ENCODE measurements at regions not wholly inside any gene's neighbourhood (a gene's known extent, or its start where the extent isn't known, plus 50 kb on each side); places are given as distances from the start of the nearest gene placed in this dataset.
"Not testable (repeated sequence)": the region's sequence is repeated elsewhere in the genome, so short reads cannot be mapped to it uniquely, and the experiment has no call there.

DNA sequence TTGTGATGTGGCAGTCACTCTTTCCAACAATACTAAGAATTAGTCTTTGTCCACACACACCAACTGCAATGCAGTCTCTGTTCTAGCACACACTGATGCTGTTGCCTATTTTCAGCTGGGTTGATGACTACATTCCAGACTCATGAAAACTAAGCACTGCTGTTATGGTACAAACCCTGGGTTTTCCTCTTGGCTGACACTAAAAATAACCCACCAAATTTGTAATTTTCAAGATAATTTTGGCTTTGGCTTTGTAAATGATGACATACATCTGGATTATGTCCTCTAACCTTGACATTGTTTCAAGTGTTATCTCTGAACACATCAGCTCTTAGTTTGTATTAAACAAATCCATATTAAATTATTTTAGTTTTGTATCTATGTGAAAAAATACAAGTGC, 444.8 kb downstream of the PTPRC start:
- Mint-ChIP-seq H3K4me1 (peaks cover 2 to 19% (median 5%) of the 10 kb centered on the region in 4 donors), H3K36me3 (no peaks in the 10 kb centered on the region), H3K9me3 (peaks cover 0 to 2% (median 0%) of the 10 kb centered on the region in 9 donors), H3K27me3 (peaks cover 0 to 1% (median 0%) of the 10 kb centered on the region in 5 donors), H3K27ac (no peak overlapping the region), H3K4me3 (no peak overlapping the region)
- ATAC-seq (no peak), DNase-seq (no peak)
- POLR2A ChIA-PET = no interaction called here

DNA sequence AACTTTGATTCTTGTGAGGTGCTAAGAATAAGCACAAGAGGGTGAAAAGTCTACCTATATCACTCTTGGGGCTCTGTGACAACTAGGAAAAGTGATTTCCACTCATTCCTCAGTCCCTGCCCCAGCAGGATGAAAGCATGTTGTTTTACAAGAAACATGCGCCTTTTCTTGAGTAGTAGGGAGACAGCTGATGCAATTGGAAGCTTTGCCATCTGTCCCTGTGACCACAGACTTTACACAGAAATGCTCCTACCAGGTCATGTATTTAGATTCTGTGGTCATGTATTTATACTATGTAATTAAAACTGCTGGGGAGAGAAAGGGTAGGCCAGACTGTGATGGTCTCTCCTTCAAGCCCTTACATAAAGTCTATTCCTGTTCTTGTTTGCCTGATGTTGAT, 445.5 kb downstream of the PTPRC start:
- no peak for DNase-seq
- H3K27me3 Mint-ChIP-seq = peaks cover 0 to 1% (median 0%) of the 10 kb centered on the region in 5 donors
- H3K4me3 Mint-ChIP-seq = no peak overlapping the region
- peaks cover 5 to 25% (median 9%) of the 10 kb centered on the region in 4 donors for H3K4me1 Mint-ChIP-seq
- no peak overlapping the region for H3K27ac Mint-ChIP-seq
- POLR2A ChIA-PET = no interaction called here
- no peaks in the 10 kb centered on the region for H3K36me3 Mint-ChIP-seq
- ATAC-seq = no peak
- H3K9me3 Mint-ChIP-seq = peaks cover 0 to 2% (median 0%) of the 10 kb centered on the region in 9 donors

DNA sequence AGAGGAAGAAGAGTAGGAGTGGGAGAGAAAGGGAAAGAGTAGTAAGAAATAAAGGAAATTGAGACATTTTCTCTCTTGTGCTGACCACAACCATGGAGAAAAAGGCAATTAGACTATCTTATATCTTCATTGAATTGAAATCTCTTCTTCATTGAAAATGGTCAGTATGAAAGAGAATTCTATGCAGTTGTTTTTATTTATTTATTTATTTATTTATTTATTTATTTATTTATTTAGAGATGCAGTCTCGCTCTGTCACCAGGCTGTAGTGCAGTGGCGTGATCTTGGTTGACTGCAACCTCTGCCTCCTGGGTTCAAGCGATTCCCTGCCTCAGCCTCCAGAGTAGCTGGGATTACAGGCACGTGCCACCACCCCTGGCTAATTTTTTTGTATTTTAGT, 447.1 kb downstream of the PTPRC start:
- DNase-seq = no peak

DNA sequence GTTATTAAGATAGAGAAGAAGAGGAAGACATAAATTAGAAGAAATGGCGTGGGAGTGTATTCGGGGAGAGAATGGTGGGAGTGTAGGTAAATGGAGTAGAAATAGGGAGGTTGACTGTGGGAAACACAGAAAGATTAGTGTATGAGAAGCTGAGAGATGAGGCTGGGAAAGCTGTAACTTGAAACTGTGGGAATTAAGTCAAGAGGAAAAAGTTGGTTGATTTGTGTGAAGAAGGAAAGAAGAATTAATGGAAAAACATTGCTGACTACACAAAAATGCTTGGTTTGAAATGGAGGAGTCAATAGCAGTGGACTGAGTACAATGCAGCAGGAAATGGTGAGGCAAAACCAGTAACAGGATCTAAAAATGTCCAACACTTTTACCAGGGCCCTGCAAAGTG, 448.3 kb downstream of the PTPRC start:
- Mint-ChIP-seq H3K4me3 (no peak overlapping the region), H3K4me1 (peaks cover 5 to 43% (median 17%) of the 10 kb centered on the region in 4 donors), H3K36me3 (peaks cover 0 to 4% (median 0%) of the 10 kb centered on the region in 3 donors), H3K27me3 (peaks cover 0 to 1% (median 0%) of the 10 kb centered on the region in 5 donors), H3K27ac (peak overlapping the region in 1 of 10 donors; percentile 20), H3K9me3 (peaks cover 0 to 3% (median 0%) of the 10 kb centered on the region in 9 donors)
- no peak for DNase-seq
- POLR2A ChIA-PET = no interaction called here
- ATAC-seq = no peak

More for the DNA sequence above, 447.1 kb downstream of the PTPRC start:
- Mint-ChIP-seq H3K4me3 (no peak overlapping the region), H3K36me3 (no peaks in the 10 kb centered on the region), H3K4me1 (peaks cover 5 to 40% (median 16%) of the 10 kb centered on the region in 4 donors), H3K27me3 (peaks cover 0 to 1% (median 0%) of the 10 kb centered on the region in 5 donors), H3K9me3 (peaks cover 0 to 3% (median 0%) of the 10 kb centered on the region in 9 donors), H3K27ac (no peak overlapping the region)
- no peak for ATAC-seq
- POLR2A ChIA-PET = no interaction called here

DNA sequence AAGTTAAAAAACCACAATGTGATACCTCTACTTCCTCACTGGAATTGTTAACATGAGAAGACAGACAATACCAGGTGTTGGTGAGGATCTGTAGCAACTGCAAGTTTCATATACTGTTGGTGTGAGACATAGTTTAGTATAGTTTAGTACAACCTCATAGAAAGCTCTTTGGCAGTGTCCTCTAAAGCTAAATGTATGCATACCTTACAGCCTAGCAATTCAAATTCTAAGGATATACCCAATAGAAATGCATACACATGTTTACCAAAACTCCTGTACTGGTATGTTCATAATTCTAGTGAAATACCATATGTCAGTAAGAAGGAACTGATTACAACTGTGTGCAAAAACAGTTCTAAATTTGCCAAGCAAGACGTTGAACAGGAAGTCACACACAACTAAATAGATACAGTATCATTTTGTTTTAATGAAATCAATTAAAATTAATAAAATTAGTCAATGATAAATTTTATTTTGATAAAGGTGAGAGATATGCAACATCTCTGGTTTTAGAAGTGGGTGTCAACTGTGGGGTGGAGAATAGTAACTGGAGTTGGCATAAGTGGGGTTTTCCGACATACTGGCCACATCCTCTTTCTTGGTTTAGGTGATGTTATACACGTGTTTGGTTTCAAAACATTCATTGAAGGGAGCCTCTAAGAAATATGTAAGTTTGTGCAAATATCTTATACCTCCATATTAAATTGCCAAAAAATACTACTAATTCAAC, 450.7 kb downstream of the PTPRC start:
- H3K27me3 Mint-ChIP-seq = peaks cover 0 to 1% (median 0%) of the 10 kb centered on the region in 5 donors
- peak overlapping the region in 2 of 10 donors; percentile 2 to 11 for H3K4me3 Mint-ChIP-seq
- H3K36me3 Mint-ChIP-seq = peaks cover 0 to 4% (median 0%) of the 10 kb centered on the region in 3 donors
- H3K4me1 Mint-ChIP-seq = peaks cover 5 to 43% (median 17%) of the 10 kb centered on the region in 4 donors
- DNase-seq (peak in 9 of 10 donors; percentile 1 to 75 (median 40)), ATAC-seq (peak; percentile 99 to 100)
- H3K9me3 Mint-ChIP-seq = peaks cover 0 to 5% (median 0%) of the 10 kb centered on the region in 9 donors
- POLR2A ChIA-PET = interaction anchor here (0.6 to 0.7 kb wide), 2 partner anchors 69 to 324 kb away, joined by 3 read pairs; no protein-coding TSS in a partner anchor
- peak overlapping the region in 1 of 10 donors; percentile 29 for H3K27ac Mint-ChIP-seq

DNA sequence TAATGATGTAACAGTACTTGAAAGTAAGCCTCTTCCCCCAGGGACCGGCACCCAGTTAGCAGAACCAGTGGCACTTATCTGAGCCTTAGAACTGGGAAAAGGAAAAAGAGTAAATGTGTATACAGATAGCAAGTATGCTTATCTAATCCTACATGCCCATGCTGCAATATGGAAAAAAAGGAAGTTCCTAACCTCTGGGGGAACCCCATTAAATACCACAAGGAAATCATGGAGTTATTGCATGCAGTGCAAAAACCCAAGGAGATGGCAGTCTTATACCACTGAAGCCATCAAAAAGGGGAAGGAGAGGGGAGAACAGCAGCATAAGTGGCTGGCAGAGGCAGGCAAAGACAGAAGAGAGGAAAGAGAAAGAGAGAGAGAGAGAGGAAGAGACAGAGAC, 456.8 kb downstream of the PTPRC start:
- H3K9me3 Mint-ChIP-seq, H3K27ac Mint-ChIP-seq, DNase-seq: not testable (repeated sequence)

DNA sequence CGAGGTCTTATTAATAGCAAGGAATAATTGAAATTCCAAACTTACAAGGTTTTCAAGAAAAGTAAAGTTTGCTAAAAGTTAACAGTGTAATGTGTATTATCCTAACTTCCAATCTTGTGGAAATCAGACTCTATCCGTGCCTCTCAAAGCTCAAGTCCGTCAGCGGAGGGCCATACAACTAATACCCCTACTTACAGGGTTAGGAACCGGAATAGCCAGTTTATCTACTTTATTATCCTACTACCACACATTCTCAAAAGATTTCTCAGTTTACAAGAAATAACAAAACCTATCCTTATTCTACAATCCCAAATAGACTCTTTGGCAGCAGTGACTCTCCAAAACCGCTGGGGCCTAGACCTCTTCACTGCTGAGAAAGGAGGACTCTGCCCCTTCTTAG, 457.8 kb downstream of the PTPRC start:
- ATAC-seq (no peak), DNase-seq (no peak)
- POLR2A ChIA-PET = no interaction called here
- peaks cover 0 to 20% (median 1%) of the 10 kb centered on the region in 4 donors for H3K4me1 Mint-ChIP-seq
- H3K4me3 Mint-ChIP-seq = no peak overlapping the region
- no peaks in the 10 kb centered on the region for H3K27me3 Mint-ChIP-seq
- H3K27ac Mint-ChIP-seq = no peak overlapping the region
- peaks cover 0 to 8% (median 5%) of the 10 kb centered on the region in 3 donors for H3K36me3 Mint-ChIP-seq
- peaks cover 0 to 3% (median 0%) of the 10 kb centered on the region in 9 donors for H3K9me3 Mint-ChIP-seq

More for the DNA sequence above, 456.8 kb downstream of the PTPRC start:
- H3K36me3 Mint-ChIP-seq, POLR2A ChIA-PET, ATAC-seq, H3K27me3 Mint-ChIP-seq, H3K4me3 Mint-ChIP-seq: not testable (repeated sequence)
- peaks cover 0 to 27% (median 4%) of the 10 kb centered on the region in 4 donors for H3K4me1 Mint-ChIP-seq

DNA sequence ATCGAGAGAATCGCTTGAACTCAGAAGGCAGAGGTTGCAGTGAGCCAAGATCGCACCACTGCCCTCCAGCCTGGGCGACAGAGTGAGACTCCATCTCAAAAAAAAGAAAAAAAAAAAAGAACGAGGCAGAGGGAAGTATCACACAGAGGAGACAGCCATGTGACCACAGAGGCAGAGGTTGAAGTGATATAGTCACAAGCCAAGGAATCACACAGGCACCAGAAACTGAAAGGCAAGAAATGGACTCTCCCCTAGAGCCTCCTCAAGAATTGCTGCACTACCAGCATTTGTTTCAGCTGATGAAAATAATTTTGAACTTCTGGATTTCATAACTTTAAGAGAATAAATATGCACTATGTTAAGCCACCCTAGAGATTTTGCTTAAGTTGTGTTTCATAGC, 459.6 kb downstream of the PTPRC start:
- H3K36me3 Mint-ChIP-seq = peaks cover 0 to 13% (median 2%) of the 10 kb centered on the region in 3 donors

DNA sequence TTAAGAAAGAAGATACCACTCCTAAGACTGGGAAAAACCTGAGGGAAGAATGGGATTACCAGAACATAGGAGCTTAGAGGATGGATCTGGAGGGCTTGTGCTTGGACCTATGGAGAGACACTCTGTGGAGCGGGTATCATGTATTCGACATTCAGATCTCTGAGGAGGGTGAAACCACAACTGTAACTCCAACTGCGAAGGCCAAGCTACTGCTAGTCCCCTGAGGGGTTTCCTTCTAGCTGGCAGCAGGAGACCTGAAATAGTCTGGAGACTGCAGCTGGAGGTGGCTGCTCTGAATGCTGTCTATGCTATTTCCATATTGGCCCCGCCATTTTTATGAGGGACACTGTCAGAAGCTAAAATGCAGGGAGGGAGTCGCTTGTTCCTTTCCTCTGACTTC, 462.3 kb downstream of the PTPRC start:
- peaks cover 0 to 20% (median 8%) of the 10 kb centered on the region in 3 donors for H3K36me3 Mint-ChIP-seq
- H3K27ac Mint-ChIP-seq = peak overlapping the region in 1 of 10 donors; percentile 9
- H3K4me3 Mint-ChIP-seq = no peak overlapping the region

More for the DNA sequence above, 459.6 kb downstream of the PTPRC start:
- POLR2A ChIA-PET = no interaction called here
- H3K9me3 Mint-ChIP-seq = peaks cover 0 to 3% (median 0%) of the 10 kb centered on the region in 9 donors
- DNase-seq (no peak), ATAC-seq (no peak)
- no peak overlapping the region for H3K4me3 Mint-ChIP-seq
- peaks cover 0 to 23% (median 4%) of the 10 kb centered on the region in 4 donors for H3K4me1 Mint-ChIP-seq
- no peak overlapping the region for H3K27ac Mint-ChIP-seq
- H3K27me3 Mint-ChIP-seq = no peaks in the 10 kb centered on the region

DNA sequence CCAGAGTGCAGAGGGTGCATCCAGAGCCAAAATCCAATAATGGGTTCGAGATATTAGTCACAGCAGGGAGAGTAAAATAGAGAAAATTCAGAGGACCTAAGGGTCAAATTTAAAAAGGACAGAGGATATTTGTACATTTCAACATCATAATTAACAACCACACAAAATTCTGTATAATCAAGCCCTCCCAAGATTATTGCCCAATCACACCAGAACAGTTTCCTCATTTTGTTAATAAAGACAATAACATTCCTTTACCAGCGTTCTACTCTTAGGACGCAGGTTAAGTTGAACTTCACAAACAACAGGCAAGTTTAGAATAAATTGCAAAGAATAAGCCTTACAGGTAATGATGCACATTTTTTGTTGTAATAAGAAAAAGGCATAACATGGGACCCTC, 462.8 kb downstream of the PTPRC start:
- Mint-ChIP-seq H3K9me3 (peaks cover 0 to 16% (median 8%) of the 10 kb centered on the region in 9 donors), H3K36me3 (peaks cover 0 to 25% (median 9%) of the 10 kb centered on the region in 3 donors), H3K4me1 (peaks cover 0 to 16% (median 3%) of the 10 kb centered on the region in 4 donors), H3K4me3 (no peak overlapping the region), H3K27ac (no peak overlapping the region), H3K27me3 (no peaks in the 10 kb centered on the region)
- ATAC-seq = no peak
- POLR2A ChIA-PET = no interaction called here
- DNase-seq = no peak

More for the DNA sequence above, 462.3 kb downstream of the PTPRC start:
- DNase-seq (no peak), ATAC-seq (no peak)
- H3K9me3 Mint-ChIP-seq = peaks cover 0 to 11% (median 6%) of the 10 kb centered on the region in 9 donors
- H3K27me3 Mint-ChIP-seq = no peaks in the 10 kb centered on the region
- POLR2A ChIA-PET = no interaction called here
- H3K4me1 Mint-ChIP-seq = peaks cover 0 to 18% (median 3%) of the 10 kb centered on the region in 4 donors

DNA sequence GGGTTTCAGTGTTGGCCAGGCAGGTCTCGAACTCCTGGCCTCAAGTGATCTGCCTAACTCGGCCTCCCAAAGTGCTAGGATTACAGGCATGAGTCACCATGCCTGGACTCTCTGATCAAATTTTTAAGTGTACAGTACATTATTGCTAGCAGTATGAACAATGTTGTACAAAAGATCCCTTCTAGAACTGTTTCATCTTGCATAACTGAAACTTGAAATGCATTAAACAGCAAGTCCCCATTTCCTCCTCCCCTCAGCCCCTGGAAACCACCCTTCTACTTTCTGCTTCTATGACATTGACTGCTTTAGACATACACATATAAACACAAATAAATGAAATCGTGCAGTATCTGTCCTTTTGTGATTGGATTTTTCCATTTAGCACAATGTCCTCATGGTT, 463.4 kb downstream of the PTPRC start:
- Mint-ChIP-seq H3K27ac (no peak overlapping the region), H3K9me3 (peaks cover 0 to 22% (median 9%) of the 10 kb centered on the region in 9 donors), H3K36me3 (peaks cover 0 to 22% (median 7%) of the 10 kb centered on the region in 3 donors), H3K27me3 (no peaks in the 10 kb centered on the region), H3K4me3 (no peak overlapping the region), H3K4me1 (peaks cover 0 to 13% (median 3%) of the 10 kb centered on the region in 4 donors)
- peak in 1 of 10 donors; percentile 2 for DNase-seq
- POLR2A ChIA-PET = no interaction called here
- ATAC-seq = peak in 1 of 2 donors; percentile 61

DNA sequence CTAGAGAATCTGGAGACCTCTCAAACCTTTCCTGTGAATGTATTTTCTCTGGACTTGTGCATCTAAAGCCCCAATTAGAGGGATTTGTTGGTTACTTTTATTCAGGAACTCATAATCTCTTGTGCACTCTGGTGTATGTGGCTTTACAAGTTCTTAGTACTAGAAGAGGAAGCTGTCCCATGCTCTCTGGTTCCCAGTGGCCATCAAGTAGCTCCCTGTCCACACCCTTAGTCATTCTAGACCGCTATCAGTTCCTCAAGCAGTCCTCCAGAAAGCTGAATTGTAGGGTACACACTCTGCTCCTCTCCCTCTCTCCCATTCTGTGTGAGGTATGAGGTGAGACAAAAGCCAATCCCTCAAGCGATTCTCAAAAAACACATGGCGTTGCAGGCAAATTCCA, 470.3 kb downstream of the PTPRC start:
- ATAC-seq = no peak
- H3K27ac Mint-ChIP-seq = no peak overlapping the region
- no peaks in the 10 kb centered on the region for H3K27me3 Mint-ChIP-seq
- POLR2A ChIA-PET = no interaction called here
- H3K9me3 Mint-ChIP-seq = peaks cover 0 to 45% (median 9%) of the 10 kb centered on the region in 9 donors
- peaks cover 0 to 12% (median 0%) of the 10 kb centered on the region in 4 donors for H3K4me1 Mint-ChIP-seq
- H3K4me3 Mint-ChIP-seq = no peak overlapping the region
- H3K36me3 Mint-ChIP-seq = peaks cover 0 to 18% (median 9%) of the 10 kb centered on the region in 3 donors
- DNase-seq = no peak

DNA sequence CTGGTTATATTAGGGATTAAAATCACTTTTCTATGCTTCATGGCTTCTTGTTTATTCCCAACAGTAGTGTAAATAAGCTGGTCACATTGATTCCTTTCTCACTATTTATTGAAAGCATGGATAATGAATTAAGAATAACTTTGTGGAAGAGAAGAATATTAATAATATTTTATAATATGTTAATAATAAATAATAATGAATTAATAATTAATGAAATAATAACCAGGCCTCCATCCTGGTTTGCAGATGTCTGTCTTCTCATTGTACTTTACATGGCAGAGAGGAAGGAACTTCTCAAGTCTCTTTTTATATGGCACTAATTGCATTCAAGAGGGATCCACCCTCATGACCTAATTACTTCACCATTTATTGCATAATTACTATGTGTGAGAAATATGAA, 473.5 kb downstream of the PTPRC start:
- no peak overlapping the region for H3K4me3 Mint-ChIP-seq
- POLR2A ChIA-PET = no interaction called here
- H3K27me3 Mint-ChIP-seq = no peaks in the 10 kb centered on the region
- DNase-seq (no peak), ATAC-seq (no peak)
- no peak overlapping the region for H3K27ac Mint-ChIP-seq
- peaks cover 0 to 22% (median 2%) of the 10 kb centered on the region in 9 donors for H3K9me3 Mint-ChIP-seq
- peaks cover 0 to 8% (median 0%) of the 10 kb centered on the region in 4 donors for H3K4me1 Mint-ChIP-seq
- peaks cover 0 to 2% (median 2%) of the 10 kb centered on the region in 3 donors for H3K36me3 Mint-ChIP-seq
